SK-N-SH (cell line): ENCODE measurements at regions not wholly inside any gene's neighbourhood (a gene's known extent, or its start where the extent isn't known, plus 50 kb on each side); places are given as distances from the start of the nearest gene placed in this dataset.

ENCODE experiments used
- CTCF ChIA-PET: fragments of 300-600, 350-600 bp; formaldehyde crosslinking; extraction: SDS; loops from one replicate; lab custom pipeline; 2021; lab: Yijun Ruan, JAX
- POLR2A ChIA-PET: fragments of 350-600 bp; sonication (Branson Sonifier 250); formaldehyde crosslinking; extraction: SDS; loops from one replicate; lab custom pipeline; 2020; ENCODE audit warnings: antibody characterized with exemption, inconsistent platforms; lab: Yijun Ruan, JAX
- DNase-seq: peaks from one replicate; pipeline ENCODE4 v3.0.0; 2012
- H2AFZ ChIP-seq: fragments of 200-600 bp; sonication (generic); 2 replicates; pipeline ENCODE4 v1.8.1; 2016; ENCODE audit warnings: antibody characterized with exemption, mild to moderate bottlenecking, low read depth
- H3F3A ChIP-seq: fragments of 200-600 bp; sonication (generic); replicated peaks from 2 replicates; pipeline ENCODE3; 2016; ENCODE audit warnings: antibody characterized with exemption, mild to moderate bottlenecking; ENCODE audit not compliant: insufficient read depth
- H3K27ac ChIP-seq, 2 experiments: fragments of 200-500 bp in 1 of 2; fragments of 200-600 bp in 1 of 2; sonication (Bioruptor generic) in 1 of 2; sonication (generic), shearing (Covaris generic) in 1 of 2; 2 replicates each; pipeline versions ENCODE4 v1.5.1 to v1.6.1; 2014 to 2016; ENCODE audit warnings: low read depth in 2 of 2, inconsistent platforms in 1 of 2, low read length in 1 of 2, mild to moderate bottlenecking in 1 of 2, mixed read lengths in 1 of 2
- H3K27me3 ChIP-seq: fragments of 200-600 bp; sonication (generic), shearing (Covaris generic); 2 replicates; pipeline ENCODE4 v1.6.1; 2016; ENCODE audit warnings: mixed run types; ENCODE audit not compliant: insufficient read depth
- H3K36me3 ChIP-seq, 2 experiments: fragments of 200-500 bp in 1 of 2; fragments of 200-600 bp in 1 of 2; sonication (Bioruptor generic) in 1 of 2; sonication (generic) in 1 of 2; replicated peaks in 1 of 2; 2 replicates each; pipeline versions ENCODE3 to v1.5.1; 2014 to 2016; ENCODE audit warnings: low read length in 1 of 2, mild to moderate bottlenecking in 1 of 2; ENCODE audit not compliant: insufficient read depth in 2 of 2, control insufficient read depth in 1 of 2
- H3K4me1 ChIP-seq, 2 experiments: fragments of 200-500 bp in 1 of 2; fragments of 200-600 bp in 1 of 2; sonication (Bioruptor generic) in 1 of 2; sonication (generic), shearing (Covaris generic) in 1 of 2; 2 replicates each; pipeline versions ENCODE4 v1.5.1 to v1.6.1; 2014 to 2016; ENCODE audit warnings: low read depth in 1 of 2, low read length in 1 of 2, mixed run types in 1 of 2; ENCODE audit not compliant: insufficient read depth in 2 of 2, control insufficient read depth in 1 of 2
- H3K4me2 ChIP-seq: fragments of 200-600 bp; sonication (generic), shearing (Covaris generic); 2 replicates; pipeline ENCODE4 v1.6.1; 2017; ENCODE audit warnings: mixed run types
- H3K4me3 ChIP-seq, 2 experiments: fragments of 200-500 bp in 1 of 2; fragments of 200-600 bp in 1 of 2; sonication (Bioruptor generic) in 1 of 2; sonication (generic), shearing (Covaris generic) in 1 of 2; 2 replicates each; pipeline versions ENCODE4 v1.5.1 to v1.8.1; 2014 to 2016; ENCODE audit warnings: low read depth in 2 of 2, inconsistent platforms in 1 of 2, low read length in 1 of 2, mild to moderate bottlenecking in 1 of 2, mixed read lengths in 1 of 2, moderate library complexity in 1 of 2
- H3K79me2 ChIP-seq: fragments of 200-600 bp; sonication (generic); 2 replicates; pipeline ENCODE4 v1.8.1; 2017; ENCODE audit warnings: mild to moderate bottlenecking; ENCODE audit not compliant: insufficient read depth
- H3K9ac ChIP-seq: fragments of 200-600 bp; sonication (generic); 2 replicates; pipeline ENCODE4 v1.6.1; 2017; ENCODE audit warnings: mixed run types
- H3K9me2 ChIP-seq: fragments of 200-600 bp; sonication (generic); 2 replicates; pipeline ENCODE4 v1.6.1; 2017; ENCODE audit warnings: mixed run types
- H3K9me3 ChIP-seq: fragments of 200-600 bp; sonication (generic); 2 replicates; pipeline ENCODE4 v1.6.1; 2017; ENCODE audit warnings: mixed run types, mild to moderate bottlenecking, moderate library complexity
- H4K20me1 ChIP-seq: fragments of 200-600 bp; sonication (generic); 2 replicates; pipeline ENCODE4 v1.6.1; 2017; ENCODE audit warnings: mild to moderate bottlenecking, mixed run types; ENCODE audit not compliant: insufficient read depth
- EZH2phosphoT487 ChIP-seq: fragments of 200-600 bp; sonication (generic); IDR thresholded peaks from 2 replicates; pipeline ENCODE4 v1.6.1; 2017; ENCODE audit warnings: low read depth, mixed run types, mild to moderate bottlenecking, antibody characterized with exemption, moderate library complexity, borderline replicate concordance
- FOXJ3 ChIP-seq: sonication (generic); formaldehyde crosslinking; IDR thresholded peaks from 2 replicates; pipeline ENCODE4 v1.5.1; 2020; ENCODE audit warnings: mild to moderate bottlenecking, missing genetic modification reagents
- MEF2A ChIP-seq: IDR thresholded peaks from 2 replicates; pipeline ENCODE4 v1.4.0; 2012; ENCODE audit warnings: low read depth, borderline replicate concordance
- NFIC ChIP-seq: IDR thresholded peaks from 2 replicates; pipeline ENCODE4 v1.4.0; 2012; ENCODE audit warnings: borderline replicate concordance
- NRF1 ChIP-seq: IDR thresholded peaks from 2 replicates; pipeline ENCODE4 v1.6.1; 2012; ENCODE audit warnings: low read depth, mild to moderate bottlenecking, low read length
- RAD21 ChIP-seq: IDR thresholded peaks from 2 replicates; pipeline ENCODE4 v1.6.1; 2012; ENCODE audit warnings: mild to moderate bottlenecking, low read length
- RCOR1 ChIP-seq: fragments of 150-350 bp; IDR thresholded peaks from 2 replicates; pipeline ENCODE4 v1.6.1; 2017; ENCODE audit warnings: antibody characterized with exemption, low read length
- TAF1 ChIP-seq: IDR thresholded peaks from 2 replicates; pipeline ENCODE4 v1.6.1; 2012; ENCODE audit warnings: low read depth, mild to moderate bottlenecking, low read length, moderate library complexity, borderline replicate concordance
- TEAD4 ChIP-seq: IDR thresholded peaks from 2 replicates; pipeline ENCODE4 v1.4.0; 2012; ENCODE audit warnings: mild to moderate bottlenecking, borderline replicate concordance; ENCODE audit not compliant: insufficient read depth
- USF2 ChIP-seq: fragments of 150-350 bp; IDR thresholded peaks from 2 replicates; pipeline ENCODE4 v1.6.1; 2017; ENCODE audit warnings: antibody characterized with exemption, low read length, low read depth, borderline replicate concordance
- YY1 ChIP-seq: IDR thresholded peaks from 2 replicates; pipeline ENCODE4 v1.4.0; 2012; ENCODE audit warnings: low read depth, mild to moderate bottlenecking
- WGBS: methylation state at CpG from one replicate; pipeline ENCODE4 v1.1.6; 2017; ENCODE audit warnings: low lambda C conversion rate; 5-methylcytosine and 5-hydroxymethylcytosine counted together
- TF ChIP-seq, protein P1 (sequence below): IDR thresholded peaks from 2 replicates; pipeline ENCODE4 v1.4.0; 2012; ENCODE audit warnings: low read depth
- TF ChIP-seq, protein P2 (sequence below): IDR thresholded peaks from 2 replicates; pipeline ENCODE4 v1.6.1; 2012; ENCODE audit warnings: mild to moderate bottlenecking, low read depth, low read length, moderate library complexity

- ChIA-PET POLR2A (no interaction called here), CTCF (interaction anchor here (0.6 to 1.2 kb wide), 2 partner anchors 9 to 17 kb away, joined by 3 read pairs; no protein-coding TSS in a partner anchor)
- WGBS = 92% methylated on average over 16 of the region's 16 CpGs
Measured at GRCh38 chr1:244780311-244780710, 55.1 kb upstream of the COX20 start.

GRCh38 chr1:244782056-244782455 lies 53.4 kb upstream of the COX20 start:
- Histone ChIP-seq H2AFZ (no peak overlapping the region), H3K4me1 (no peaks in the 10 kb centered on the region), H4K20me1 (no peaks in the 10 kb centered on the region)
- TF ChIP-seq, protein P1, sequence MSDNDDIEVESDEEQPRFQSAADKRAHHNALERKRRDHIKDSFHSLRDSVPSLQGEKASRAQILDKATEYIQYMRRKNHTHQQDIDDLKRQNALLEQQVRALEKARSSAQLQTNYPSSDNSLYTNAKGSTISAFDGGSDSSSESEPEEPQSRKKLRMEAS = no peak
- no peak for TF ChIP-seq EZH2phosphoT487
- no peak for TF ChIP-seq USF2
- no peak for TF ChIP-seq NRF1
- TF ChIP-seq FOXJ3 (CRISPR knock-in tag) = no peak
- TF ChIP-seq YY1 = no peak
- no peak for TF ChIP-seq TEAD4
- no peak for TF ChIP-seq TAF1
- no peak for TF ChIP-seq RCOR1
- no peak for TF ChIP-seq NFIC
- TF ChIP-seq RAD21 = no peak
- TF ChIP-seq, all 33 proteins: peak for 0
- Histone ChIP-seq H3K9me3 (no peaks in the 10 kb centered on the region), H3F3A (peaks cover 12% of the 10 kb centered on the region), H3K9me2 (no peaks in the 10 kb centered on the region), H3K9ac (no peak overlapping the region), H3K27ac (no peak overlapping the region), H3K79me2 (no peaks in the 10 kb centered on the region; the same call in 1 of the 2 replicates), H3K4me3 (no peak overlapping the region), H3K4me2 (no peak overlapping the region), H3K27me3 (no peaks in the 10 kb centered on the region), H3K36me3 (no peaks in the 10 kb centered on the region)
- WGBS = 75% methylated on average over 3 of the region's 3 CpGs
- ChIA-PET POLR2A (no interaction called here), CTCF (interaction anchor here (0.6 to 1.7 kb wide), 6 partner anchors 13 to 179 kb away, joined by 3 to 5 read pairs (median 4); no protein-coding TSS in a partner anchor)
- DNase-seq = no peak

More at GRCh38 chr1:244780311-244780710, 55.1 kb upstream of the COX20 start:
- no peak for TF ChIP-seq MEF2A
- no peak for TF ChIP-seq TAF1
- TF ChIP-seq, protein P2, sequence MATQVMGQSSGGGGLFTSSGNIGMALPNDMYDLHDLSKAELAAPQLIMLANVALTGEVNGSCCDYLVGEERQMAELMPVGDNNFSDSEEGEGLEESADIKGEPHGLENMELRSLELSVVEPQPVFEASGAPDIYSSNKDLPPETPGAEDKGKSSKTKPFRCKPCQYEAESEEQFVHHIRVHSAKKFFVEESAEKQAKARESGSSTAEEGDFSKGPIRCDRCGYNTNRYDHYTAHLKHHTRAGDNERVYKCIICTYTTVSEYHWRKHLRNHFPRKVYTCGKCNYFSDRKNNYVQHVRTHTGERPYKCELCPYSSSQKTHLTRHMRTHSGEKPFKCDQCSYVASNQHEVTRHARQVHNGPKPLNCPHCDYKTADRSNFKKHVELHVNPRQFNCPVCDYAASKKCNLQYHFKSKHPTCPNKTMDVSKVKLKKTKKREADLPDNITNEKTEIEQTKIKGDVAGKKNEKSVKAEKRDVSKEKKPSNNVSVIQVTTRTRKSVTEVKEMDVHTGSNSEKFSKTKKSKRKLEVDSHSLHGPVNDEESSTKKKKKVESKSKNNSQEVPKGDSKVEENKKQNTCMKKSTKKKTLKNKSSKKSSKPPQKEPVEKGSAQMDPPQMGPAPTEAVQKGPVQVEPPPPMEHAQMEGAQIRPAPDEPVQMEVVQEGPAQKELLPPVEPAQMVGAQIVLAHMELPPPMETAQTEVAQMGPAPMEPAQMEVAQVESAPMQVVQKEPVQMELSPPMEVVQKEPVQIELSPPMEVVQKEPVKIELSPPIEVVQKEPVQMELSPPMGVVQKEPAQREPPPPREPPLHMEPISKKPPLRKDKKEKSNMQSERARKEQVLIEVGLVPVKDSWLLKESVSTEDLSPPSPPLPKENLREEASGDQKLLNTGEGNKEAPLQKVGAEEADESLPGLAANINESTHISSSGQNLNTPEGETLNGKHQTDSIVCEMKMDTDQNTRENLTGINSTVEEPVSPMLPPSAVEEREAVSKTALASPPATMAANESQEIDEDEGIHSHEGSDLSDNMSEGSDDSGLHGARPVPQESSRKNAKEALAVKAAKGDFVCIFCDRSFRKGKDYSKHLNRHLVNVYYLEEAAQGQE = no peak
- TF ChIP-seq, protein P1 = no peak
- TF ChIP-seq, all 33 proteins: peak for 0
- Histone ChIP-seq H3K79me2 (no peaks in the 10 kb centered on the region; the same call in 1 of the 2 replicates), H3K9me2 (no peaks in the 10 kb centered on the region), H4K20me1 (no peaks in the 10 kb centered on the region), H3K4me3 (no peak overlapping the region), H2AFZ (no peak overlapping the region), H3K4me2 (no peak overlapping the region), H3K4me1 (no peaks in the 10 kb centered on the region), H3F3A (peaks cover 12% of the 10 kb centered on the region), H3K27me3 (no peaks in the 10 kb centered on the region), H3K9ac (no peak overlapping the region), H3K9me3 (no peaks in the 10 kb centered on the region), H3K27ac (no peak overlapping the region), H3K36me3 (no peaks in the 10 kb centered on the region)
- DNase-seq = no peak
